Left ventricle myocardium inferior (tissue), 1 donor: ENCODE measurements at regions not wholly inside any gene's neighbourhood (a gene's known extent, or its start where the extent isn't known, plus 50 kb on each side); places are given as distances from the start of the nearest gene placed in this dataset.

ENCODE experiments used
- DNase-seq: peaks from one replicate; pipeline ENCODE4 v3.0.0-alpha.2; 2020
- H3K27ac ChIP-seq: fragments of 200-600 bp; replicated peaks from 2 replicates; pipeline ENCODE4 v1.8.0; 2021
- H3K27me3 ChIP-seq: fragments of 200-600 bp; 2 replicates; pipeline ENCODE4 v1.8.0; 2021; ENCODE audit warnings: low read depth
- H3K36me3 ChIP-seq: fragments of 200-600 bp; 2 replicates; pipeline ENCODE4 v1.8.0; 2021
- H3K4me1 ChIP-seq: fragments of 200-600 bp; 2 replicates; pipeline ENCODE4 v1.8.0; 2021
- H3K4me3 ChIP-seq: fragments of 200-600 bp; 2 replicates; pipeline ENCODE4 v1.8.0; 2021; ENCODE audit warnings: mild to moderate bottlenecking, moderate library complexity
- H3K9me3 ChIP-seq: fragments of 200-600 bp; replicated peaks from 2 replicates; pipeline ENCODE4 v1.8.0; 2021
- CTCF ChIP-seq: fragments of 200-600 bp; IDR thresholded peaks from 2 replicates; pipeline ENCODE4 v1.8.0; 2021; ENCODE audit warnings: antibody characterized with exemption, mild to moderate bottlenecking, borderline replicate concordance
- intact Hi-C: fragments of 100-400 bp; cut with micrococcal nuclease; formaldehyde crosslinking; loops from one replicate; pipeline ENCODE4 v1.11.0; 2022
- donor health status: DM: no; HTN: yes; CAD: no; lungs with severe emphysema.

- H3K27me3 ChIP-seq = no peaks in the 10 kb centered on the region
- no peak for TF ChIP-seq CTCF
- DNase-seq = no peak
- no peak overlapping the region for H3K27ac ChIP-seq
- H3K4me3 ChIP-seq = no peak overlapping the region
- H3K4me1 ChIP-seq = peaks cover 19% of the 10 kb centered on the region
- intact Hi-C loops = no loop called here
- no peaks in the 10 kb centered on the region for H3K9me3 ChIP-seq
- H3K36me3 ChIP-seq = no peaks in the 10 kb centered on the region
Measured at GRCh38 chr12:42967850-42968249, 378.3 kb upstream of the PRICKLE1 start.

GRCh38 chr12:42963988-42964387 lies 374.4 kb upstream of the PRICKLE1 start:
- TF ChIP-seq CTCF = no peak
- intact Hi-C loops = no loop called here
- H3K27ac ChIP-seq = no peak overlapping the region

GRCh38 chr12:42962384-42962783 lies 372.8 kb upstream of the PRICKLE1 start:
- no peak for TF ChIP-seq CTCF
- Histone ChIP-seq H3K36me3 (no peaks in the 10 kb centered on the region), H3K9me3 (peaks cover 7% of the 10 kb centered on the region), H3K4me3 (no peak overlapping the region), H3K4me1 (peaks cover 11% of the 10 kb centered on the region), H3K27me3 (no peaks in the 10 kb centered on the region), H3K27ac (no peak overlapping the region)
- intact Hi-C loops = no loop called here
- DNase-seq = no peak

More at GRCh38 chr12:42963988-42964387, 374.4 kb upstream of the PRICKLE1 start:
- H3K27me3 ChIP-seq = no peaks in the 10 kb centered on the region
- no peak overlapping the region for H3K4me3 ChIP-seq
- DNase-seq = no peak
- peaks cover 7% of the 10 kb centered on the region for H3K4me1 ChIP-seq
- H3K36me3 ChIP-seq = no peaks in the 10 kb centered on the region
- H3K9me3 ChIP-seq = no peaks in the 10 kb centered on the region

GRCh38 chr12:42961395-42961794 lies 371.8 kb upstream of the PRICKLE1 start:
- Histone ChIP-seq H3K27ac (no peak overlapping the region), H3K9me3 (peaks cover 7% of the 10 kb centered on the region), H3K4me1 (peaks cover 13% of the 10 kb centered on the region), H3K27me3 (no peaks in the 10 kb centered on the region), H3K36me3 (no peaks in the 10 kb centered on the region), H3K4me3 (no peak overlapping the region)
- intact Hi-C loops = no loop called here
- no peak for TF ChIP-seq CTCF
- DNase-seq = no peak

GRCh38 chr12:42960087-42960527 lies 370.6 kb upstream of the PRICKLE1 start:
- TF ChIP-seq CTCF = no peak

GRCh38 chr12:42958291-42958674 lies 368.7 kb upstream of the PRICKLE1 start:
- peak overlapping the region; percentile 31 for H3K27ac ChIP-seq
- H3K36me3 ChIP-seq = no peaks in the 10 kb centered on the region
- H3K9me3 ChIP-seq = peaks cover 7% of the 10 kb centered on the region
- TF ChIP-seq CTCF = no peak
- peaks cover 13% of the 10 kb centered on the region for H3K4me1 ChIP-seq
- intact Hi-C loops = no loop called here
- H3K27me3 ChIP-seq = no peaks in the 10 kb centered on the region
- no peak overlapping the region for H3K4me3 ChIP-seq
- DNase-seq = no peak

More at GRCh38 chr12:42960087-42960527, 370.6 kb upstream of the PRICKLE1 start:
- Histone ChIP-seq H3K36me3 (no peaks in the 10 kb centered on the region), H3K27ac (no peak overlapping the region), H3K9me3 (peaks cover 7% of the 10 kb centered on the region), H3K4me3 (no peak overlapping the region), H3K27me3 (no peaks in the 10 kb centered on the region), H3K4me1 (peaks cover 13% of the 10 kb centered on the region)
- intact Hi-C loops = no loop called here
- DNase-seq = no peak
